GM21528 (cell line): ENCODE measurements at regions not wholly inside any gene's neighbourhood (a gene's known extent, or its start where the extent isn't known, plus 50 kb on each side); places are given as distances from the start of the nearest gene placed in this dataset.

ENCODE experiments used
- ATAC-seq: cut with Tn5 transposase; IDR thresholded peaks from one replicate; pipeline ENCODE4 v1.9.1; 2021; ENCODE audit warnings: mild to moderate bottlenecking, moderate library complexity; ENCODE audit not compliant: unreplicated experiment, low FRiP score

GRCh38 chr16:89027281-89027680, 50.3 kb upstream of the CBFA2T3 start:
- ATAC-seq = no peak

GRCh38 chr16:89031715-89032659, 55.0 kb upstream of the CBFA2T3 start:
- peak; percentile 79 for ATAC-seq

GRCh38 chr16:89033304-89033703, 56.3 kb upstream of the CBFA2T3 start:
- no peak for ATAC-seq

- no peak for ATAC-seq
Observed at GRCh38 chr16:89033796-89034572, 57.0 kb upstream of the CBFA2T3 start.

GRCh38 chr16:89034573-89034961, 57.6 kb upstream of the CBFA2T3 start:
- ATAC-seq = no peak

- no peak for ATAC-seq
Observed at GRCh38 chr16:89034971-89035668, 58.1 kb upstream of the CBFA2T3 start.

GRCh38 chr16:89035669-89036570, 57.7 kb upstream of the ACSF3 start:
- no peak for ATAC-seq

GRCh38 chr16:89036776-89037175, 56.9 kb upstream of the ACSF3 start:
- no peak for ATAC-seq

GRCh38 chr16:89037261-89038152, 56.1 kb upstream of the ACSF3 start:
- ATAC-seq = no peak

- no peak for ATAC-seq
Observed at GRCh38 chr16:89038221-89038721, 55.4 kb upstream of the ACSF3 start.

- ATAC-seq = no peak
Observed at GRCh38 chr16:89038811-89039735, 54.6 kb upstream of the ACSF3 start.

GRCh38 chr16:89039756-89040155, 53.9 kb upstream of the ACSF3 start:
- ATAC-seq = no peak

- no peak for ATAC-seq
Observed at GRCh38 chr16:89040391-89040790, 53.3 kb upstream of the ACSF3 start.

GRCh38 chr16:89040861-89041570, 52.6 kb upstream of the ACSF3 start:
- ATAC-seq = no peak

GRCh38 chr16:89041571-89042481, 51.8 kb upstream of the ACSF3 start:
- ATAC-seq = no peak
